GM12878 (cell line): ENCODE measurements at regions not wholly inside any gene's neighbourhood (a gene's known extent, or its start where the extent isn't known, plus 50 kb on each side); places are given as distances from the start of the nearest gene placed in this dataset.

ENCODE experiments used
- ATAC-seq: fragments of 200-7000 bp; cut with Tn5 transposase; 3 replicates; pipeline ENCODE4 v1.9.1; 2020; ENCODE audit warnings: mild to moderate bottlenecking, moderate library complexity
- BruUV-seq: library from RNA; stranded (reverse); fragments of 400-500 nt; replicated peaks from 2 replicates; lab custom pipeline; 2021; lab: Mats Ljungman, UMichigan
- CTCF ChIA-PET: fragments of 300-600 bp; sonication (Branson Sonifier 250); formaldehyde crosslinking; extraction: SDS; loops from one replicate; lab custom pipeline; 2021; ENCODE audit warnings: inconsistent platforms; lab: Yijun Ruan, JAX
- POLR2A ChIA-PET: fragments of 350-600 bp; formaldehyde crosslinking; extraction: SDS; loops from one replicate; lab custom pipeline; 2021; ENCODE audit warnings: inconsistent platforms; lab: Charles Lee
- RAD21 ChIA-PET: fragments of 300-600 bp; sonication (Branson Sonifier 250); formaldehyde crosslinking; loops from one replicate; lab custom pipeline; 2023; ENCODE audit warnings: antibody characterized with exemption; ENCODE audit not compliant: unreplicated experiment; lab: Charles Lee
- SMC1A ChIA-PET: fragments of 300-600 bp; sonication (Branson Sonifier 250); formaldehyde crosslinking; loops from one replicate; lab custom pipeline; 2023; ENCODE audit not compliant: unreplicated experiment, uncharacterized antibody; lab: Charles Lee
- DNase-seq: peaks from one replicate; pipeline ENCODE4 v3.0.0-alpha.2; 2011; ENCODE audit warnings: low read depth, low spot score
- FAIRE-seq: peaks from 3 replicates; lab custom pipeline; 2011; peaks lifted over from hg19 to GRCh38; lab: Jason Lieb, UNC
- H2AFZ ChIP-seq: 2 replicates; pipeline ENCODE4 v1.6.0; 2011; ENCODE audit warnings: low read depth, low read length, control low read depth; ENCODE audit not compliant: control insufficient read depth
- H3K27ac ChIP-seq: 2 replicates; pipeline ENCODE4 v1.5.1; 2011; ENCODE audit warnings: control low read depth; ENCODE audit not compliant: control insufficient read depth, insufficient read depth
- H3K27me3 ChIP-seq, 2 experiments: replicated peaks in 1 of 2; 2 replicates each; pipeline versions ENCODE4 v1.6.0 to v1.6.1; 2011; ENCODE audit warnings: low read length in 1 of 2; ENCODE audit not compliant: control insufficient read depth in 2 of 2, insufficient read depth in 2 of 2
- H3K36me3 ChIP-seq, 2 experiments: 2 replicates each; pipeline ENCODE4 v1.5.1; 2011; ENCODE audit warnings: low read length in 1 of 2; ENCODE audit not compliant: control insufficient read depth in 2 of 2, insufficient read depth in 2 of 2
- H3K4me1 ChIP-seq: 2 replicates; pipeline ENCODE4 v1.6.1; 2011; ENCODE audit warnings: mild to moderate bottlenecking, low read length, moderate library complexity, mixed read lengths; ENCODE audit not compliant: control insufficient read depth, insufficient read depth
- H3K4me2 ChIP-seq: 2 replicates; pipeline ENCODE4 v1.6.0; 2011; ENCODE audit warnings: control low read depth; ENCODE audit not compliant: control insufficient read depth, insufficient read depth
- H3K4me3 ChIP-seq: fragments of 200-600 bp; sonication (generic); 2 replicates; pipeline ENCODE4 v1.5.1; 2016
- H3K79me2 ChIP-seq: 2 replicates; pipeline ENCODE4 v1.6.0; 2011; ENCODE audit warnings: low read length; ENCODE audit not compliant: control insufficient read depth, insufficient read depth
- H3K9ac ChIP-seq: 2 replicates; pipeline ENCODE4 v1.8.0; 2011; ENCODE audit warnings: low read length, control low read depth, mixed read lengths; ENCODE audit not compliant: control insufficient read depth, insufficient read depth
- H3K9me3 ChIP-seq: replicated peaks from 3 replicates; pipeline ENCODE4 v1.5.1; 2011; ENCODE audit warnings: mild to moderate bottlenecking, low read length; ENCODE audit not compliant: control insufficient read depth, insufficient read depth
- H4K20me1 ChIP-seq: 2 replicates; pipeline ENCODE4 v1.6.0; 2011; ENCODE audit not compliant: control insufficient read depth, insufficient read depth
- BACH1 ChIP-seq: fragments of 450-650 bp; IDR thresholded peaks from 2 replicates; pipeline ENCODE4 v1.6.1; 2017; ENCODE audit warnings: mild to moderate bottlenecking, borderline replicate concordance
- CBX3 ChIP-seq: fragments of 200-600 bp; sonication (generic); IDR thresholded peaks from 2 replicates; pipeline ENCODE4 v1.6.1; 2016; ENCODE audit warnings: low read depth, borderline replicate concordance
- CHD4 ChIP-seq: fragments of 200-600 bp; sonication (generic); IDR thresholded peaks from 2 replicates; pipeline ENCODE4 v1.6.1; 2016; ENCODE audit warnings: mild to moderate bottlenecking
- CREM ChIP-seq: IDR thresholded peaks from 2 replicates; pipeline ENCODE4 v1.6.1; 2014; ENCODE audit warnings: antibody characterized with exemption, low read depth
- ESRRA ChIP-seq: IDR thresholded peaks from 2 replicates; pipeline ENCODE4 v1.6.1; 2012; ENCODE audit warnings: mild to moderate bottlenecking, low read length, improper control_type of control experiment
- FOS ChIP-seq: IDR thresholded peaks from 3 replicates; pipeline ENCODE4 v1.6.1; 2011; ENCODE audit warnings: borderline replicate concordance; ENCODE audit not compliant: insufficient read length; ENCODE audit errors: extremely low read depth
- LARP7 ChIP-seq: fragments of 450-650 bp; IDR thresholded peaks from 2 replicates; pipeline ENCODE4 v1.6.1; 2017; ENCODE audit warnings: mild to moderate bottlenecking
- MYB ChIP-seq: fragments of 150-350 bp; IDR thresholded peaks from 2 replicates; pipeline ENCODE4 v1.6.1; 2014; ENCODE audit warnings: mild to moderate bottlenecking, low read depth, low read length, borderline replicate concordance
- POLR2AphosphoS5 ChIP-seq: IDR thresholded peaks from 2 replicates; pipeline ENCODE4 v1.6.1; 2011; ENCODE audit warnings: mild to moderate bottlenecking, low read length, inconsistent platforms
- TCF7 ChIP-seq: IDR thresholded peaks from 2 replicates; pipeline ENCODE4 v1.6.1; 2014; ENCODE audit warnings: antibody characterized with exemption, borderline replicate concordance
- WGBS: methylation state at CpG from one replicate; pipeline ENCODE4 v1.1.6; 2016; ENCODE audit warnings: low lambda C conversion rate; ENCODE audit not compliant: insufficient replicate concordance, insufficient coverage; ENCODE audit errors: missing lambda C conversion rate; 5-methylcytosine and 5-hydroxymethylcytosine counted together
- in situ Hi-C: fragments of 300-500 bp; cut with MboI; formaldehyde crosslinking; loops from 9 replicates; pipeline ENCODE4 v1.14.3; 2018; ENCODE audit warnings: mixed read lengths
- intact Hi-C: fragments of 100-400 bp; cut with micrococcal nuclease; formaldehyde crosslinking; loops from one replicate; pipeline ENCODE4 v1.14.2; 2022; ENCODE audit not compliant: unreplicated experiment
- TF ChIP-seq, protein P1 (sequence below): IDR thresholded peaks from 2 replicates; pipeline ENCODE4 v1.6.1; 2011; ENCODE audit warnings: low read depth, mild to moderate bottlenecking, low read length, moderate library complexity, borderline replicate concordance; ENCODE audit errors: extremely low read depth
- TF ChIP-seq, protein P2 (sequence below): IDR thresholded peaks from 2 replicates; pipeline ENCODE4 v1.6.1; 2011; ENCODE audit warnings: low read depth, low read length, improper control_type of control experiment, borderline replicate concordance
- TF ChIP-seq, protein P3 (sequence below): IDR thresholded peaks from 2 replicates; pipeline ENCODE4 v1.6.1; 2012; ENCODE audit warnings: low read length, inconsistent platforms

DNA sequence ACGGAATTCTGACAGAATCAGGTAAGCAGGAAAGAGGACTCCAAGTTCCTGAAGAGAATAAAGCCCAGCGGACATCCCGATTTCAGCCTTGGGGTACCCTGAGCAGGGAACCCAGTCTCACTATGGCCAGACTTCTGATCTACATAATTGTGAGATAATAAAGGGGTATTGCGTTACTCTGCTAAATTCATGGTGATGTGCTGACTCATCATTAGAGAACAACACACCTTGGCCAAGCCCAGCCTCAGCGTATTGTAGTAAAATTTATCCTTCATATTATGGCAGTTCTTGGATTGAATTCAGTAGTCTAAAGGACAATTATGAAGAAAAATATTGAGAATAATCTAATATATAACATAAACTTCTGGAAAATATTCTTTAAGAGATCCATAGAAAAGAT lies 170.2 kb upstream of the MAD2L1 start:
- Histone ChIP-seq H3K4me1 (no peaks in the 10 kb centered on the region), H3K27me3 (no peaks in the 10 kb centered on the region), H3K27ac (no peak overlapping the region), H4K20me1 (no peaks in the 10 kb centered on the region), H2AFZ (no peak overlapping the region), H3K36me3 (no peaks in the 10 kb centered on the region), H3K9me3 (no peaks in the 10 kb centered on the region), H3K9ac (no peak overlapping the region)
- ChIA-PET SMC1A (no interaction called here), RAD21 (no interaction called here), POLR2A (no interaction called here), CTCF (no interaction called here)
- DNase-seq, result no peak
- no peak for FAIRE-seq
- no peak for ATAC-seq
- TF ChIP-seq TCF7 (no peak), CREM (no peak), MYB (no peak), FOS (no peak), LARP7 (no peak), POLR2AphosphoS5 (no peak), CBX3 (no peak), BACH1 (no peak), CHD4 (no peak), ESRRA (no peak)
- TF ChIP-seq, protein P1, sequence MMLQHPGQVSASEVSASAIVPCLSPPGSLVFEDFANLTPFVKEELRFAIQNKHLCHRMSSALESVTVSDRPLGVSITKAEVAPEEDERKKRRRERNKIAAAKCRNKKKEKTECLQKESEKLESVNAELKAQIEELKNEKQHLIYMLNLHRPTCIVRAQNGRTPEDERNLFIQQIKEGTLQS, result no peak
- TF ChIP-seq, protein P2, sequence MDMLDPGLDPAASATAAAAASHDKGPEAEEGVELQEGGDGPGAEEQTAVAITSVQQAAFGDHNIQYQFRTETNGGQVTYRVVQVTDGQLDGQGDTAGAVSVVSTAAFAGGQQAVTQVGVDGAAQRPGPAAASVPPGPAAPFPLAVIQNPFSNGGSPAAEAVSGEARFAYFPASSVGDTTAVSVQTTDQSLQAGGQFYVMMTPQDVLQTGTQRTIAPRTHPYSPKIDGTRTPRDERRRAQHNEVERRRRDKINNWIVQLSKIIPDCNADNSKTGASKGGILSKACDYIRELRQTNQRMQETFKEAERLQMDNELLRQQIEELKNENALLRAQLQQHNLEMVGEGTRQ, result no peak
- TF ChIP-seq, protein P3, sequence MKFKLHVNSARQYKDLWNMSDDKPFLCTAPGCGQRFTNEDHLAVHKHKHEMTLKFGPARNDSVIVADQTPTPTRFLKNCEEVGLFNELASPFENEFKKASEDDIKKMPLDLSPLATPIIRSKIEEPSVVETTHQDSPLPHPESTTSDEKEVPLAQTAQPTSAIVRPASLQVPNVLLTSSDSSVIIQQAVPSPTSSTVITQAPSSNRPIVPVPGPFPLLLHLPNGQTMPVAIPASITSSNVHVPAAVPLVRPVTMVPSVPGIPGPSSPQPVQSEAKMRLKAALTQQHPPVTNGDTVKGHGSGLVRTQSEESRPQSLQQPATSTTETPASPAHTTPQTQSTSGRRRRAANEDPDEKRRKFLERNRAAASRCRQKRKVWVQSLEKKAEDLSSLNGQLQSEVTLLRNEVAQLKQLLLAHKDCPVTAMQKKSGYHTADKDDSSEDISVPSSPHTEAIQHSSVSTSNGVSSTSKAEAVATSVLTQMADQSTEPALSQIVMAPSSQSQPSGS, result no peak
- TF ChIP-seq, all 136 proteins: peak for 0
- 53% methylated on average over 5 of the region's 5 CpGs for WGBS
- Histone ChIP-seq H3K4me2 (no peak overlapping the region), H3K4me3 (no peak overlapping the region), H3K79me2 (no peaks in the 10 kb centered on the region)
- intact Hi-C loops (no loop called here), in situ Hi-C loops (no loop called here)
- no TSS peak for BruUV-seq
